Gastrocnemius medialis (tissue), 4 donors: ENCODE measurements at regions not wholly inside any gene's neighbourhood (a gene's known extent, or its start where the extent isn't known, plus 50 kb on each side); places are given as distances from the start of the nearest gene placed in this dataset.
"Not testable (repeated sequence)": the region's sequence is repeated elsewhere in the genome, so short reads cannot be mapped to it uniquely, and the experiment has no call there.

Source experiments
- ATAC-seq, 2 donors: fragments of 150-250 bp; one replicate each; pipeline ENCODE4 v1.9.1; 2016
- DNase-seq, 2 donors: peaks; one replicate each; pipeline ENCODE4 v3.0.0-alpha.2; 2019
- H3K27ac ChIP-seq, 4 donors: fragments of 200-600 bp; sonication (generic); 1 replicate in 1 of 4; 2 replicates in 3 of 4; pipeline ENCODE4 v1.5.1; 2016 to 2018; ENCODE audit warnings: mild to moderate bottlenecking in 2 of 4, moderate library complexity in 1 of 4
- H3K27me3 ChIP-seq, 3 donors: fragments of 200-600 bp; sonication (generic) in 2 of 3; 1 replicate in 1 of 3; 2 replicates in 2 of 3; pipeline versions ENCODE4 v1.5.1 to v1.6.0; 2016 to 2019; ENCODE audit warnings: mild to moderate bottlenecking in 1 of 3, moderate library complexity in 1 of 3
- H3K36me3 ChIP-seq, 2 donors: fragments of 200-600 bp; sonication (generic) in 1 of 2; one replicate each; pipeline ENCODE4 v1.5.1; 2017 to 2018
- H3K4me1 ChIP-seq, 2 donors: fragments of 200-600 bp; sonication (generic) in 1 of 2; one replicate each; pipeline ENCODE4 v1.5.1; 2016 to 2017; ENCODE audit warnings: mild to moderate bottlenecking in 2 of 2
- H3K4me3 ChIP-seq, 4 donors: fragments of 200-600 bp; sonication (generic) in 3 of 4; 1 replicate in 1 of 4; 2 replicates in 3 of 4; pipeline ENCODE4 v1.5.1; 2016 to 2019; ENCODE audit warnings: mild to moderate bottlenecking in 2 of 4
- H3K9me3 ChIP-seq, 3 donors: fragments of 200-600 bp; sonication (generic) in 2 of 3; 1 replicate in 1 of 3; 2 replicates in 2 of 3; pipeline ENCODE4 v1.5.1; 2016 to 2019
- CTCF ChIP-seq, 5 experiments: fragments of 450-650 bp in 3 of 5; fragments of 200-600 bp in 2 of 5; sonication (generic) in 2 of 5; IDR thresholded peaks in 4 of 5; conservative IDR thresholded peaks in 1 of 5; 1 replicate in 4 of 5; 2 replicates in 1 of 5; pipeline ENCODE4 v1.5.1; 2016 to 2019; ENCODE audit warnings: antibody characterized with exemption in 5 of 5, mild to moderate bottlenecking in 3 of 5, moderate library complexity in 3 of 5
- POLR2A ChIP-seq, 2 donors: fragments of 450-650 bp; IDR thresholded peaks; one replicate each; pipeline ENCODE4 v1.6.1; 2017; ENCODE audit warnings: antibody characterized with exemption in 2 of 2, mild to moderate bottlenecking in 2 of 2, moderate library complexity in 2 of 2
- in situ Hi-C, 4 donors: fragments of 200-750 bp; cut with MboI; loops; one replicate each; pipeline versions ENCODE4 v1.15.0 to v1.8.0; 2017; ENCODE audit warnings: low sequenced_read_pairs in 4 of 4
- intact Hi-C: fragments of 100-400 bp; cut with DNase I; formaldehyde crosslinking; loops from one replicate; pipeline ENCODE4 v1.15.1; 2023; ENCODE audit warnings: low total_unique reads

- DNase-seq, result no peak
- Histone ChIP-seq H3K4me1 (no peaks in the 10 kb centered on the region), H3K4me3 (no peak overlapping the region), H3K9me3 (no peaks in the 10 kb centered on the region), H3K27me3 (no peaks in the 10 kb centered on the region), H3K27ac (no peak overlapping the region), H3K36me3 (no peaks in the 10 kb centered on the region)
- intact Hi-C loops, result no loop called here
- no peak for ATAC-seq
- TF ChIP-seq CTCF (IDR thresholded peaks at IDR 0.05 in 4 of 5, conservative IDR thresholded peaks at IDR 0.05 in 1 of 5) (no peak), POLR2A (IDR thresholded peaks at IDR 0.05) (no peak)
- in situ Hi-C loops, result no loop called here
Observed at GRCh38 chr2:16222326-16222725, 282.0 kb downstream of the MYCN start.

GRCh38 chr2:16221461-16222010 lies 281.2 kb downstream of the MYCN start:
- no peak overlapping the region for H3K4me3 ChIP-seq
- no peak overlapping the region for H3K27ac ChIP-seq
- no peaks in the 10 kb centered on the region for H3K9me3 ChIP-seq
- no peaks in the 10 kb centered on the region for H3K27me3 ChIP-seq
- TF ChIP-seq POLR2A (IDR thresholded peaks at IDR 0.05) (no peak), CTCF (IDR thresholded peaks at IDR 0.05 in 4 of 5, conservative IDR thresholded peaks at IDR 0.05 in 1 of 5) (no peak)
- in situ Hi-C loops (no loop called here), intact Hi-C loops (no loop called here)
- no peak for ATAC-seq
- no peaks in the 10 kb centered on the region for H3K4me1 ChIP-seq
- no peak for DNase-seq
- no peaks in the 10 kb centered on the region for H3K36me3 ChIP-seq

GRCh38 chr2:16219292-16219975 lies 279.1 kb downstream of the MYCN start:
- no peak for TF ChIP-seq POLR2A (IDR thresholded peaks at IDR 0.05)
- in situ Hi-C loops (no loop called here), intact Hi-C loops (no loop called here)

GRCh38 chr2:16218625-16219024 lies 278.3 kb downstream of the MYCN start:
- ATAC-seq (no peak), DNase-seq (no peak)
- H3K4me1 ChIP-seq, result no peaks in the 10 kb centered on the region
- no peaks in the 10 kb centered on the region for H3K9me3 ChIP-seq
- H3K4me3 ChIP-seq, result no peak overlapping the region
- no peaks in the 10 kb centered on the region for H3K27me3 ChIP-seq
- TF ChIP-seq CTCF (IDR thresholded peaks at IDR 0.05 in 4 of 5, conservative IDR thresholded peaks at IDR 0.05 in 1 of 5), result no peak
- TF ChIP-seq POLR2A (IDR thresholded peaks at IDR 0.05), result no peak
- in situ Hi-C loops, result no loop called here
- intact Hi-C loops, result no loop called here
- no peak overlapping the region for H3K27ac ChIP-seq
- H3K36me3 ChIP-seq, result no peaks in the 10 kb centered on the region

More at GRCh38 chr2:16219292-16219975, 279.1 kb downstream of the MYCN start:
- no peak for ATAC-seq
- Histone ChIP-seq H3K27me3 (no peaks in the 10 kb centered on the region), H3K4me1 (no peaks in the 10 kb centered on the region), H3K4me3 (no peak overlapping the region), H3K9me3 (no peaks in the 10 kb centered on the region), H3K36me3 (no peaks in the 10 kb centered on the region), H3K27ac (no peak overlapping the region)
- DNase-seq, result no peak

- no peaks in the 10 kb centered on the region for H3K9me3 ChIP-seq
- H3K27ac ChIP-seq, result no peak overlapping the region
- no peak for ATAC-seq
- no peaks in the 10 kb centered on the region for H3K36me3 ChIP-seq
- no peak for TF ChIP-seq CTCF (IDR thresholded peaks at IDR 0.05 in 4 of 5, conservative IDR thresholded peaks at IDR 0.05 in 1 of 5)
- no peak for TF ChIP-seq POLR2A (IDR thresholded peaks at IDR 0.05)
- intact Hi-C loops (no loop called here), in situ Hi-C loops (no loop called here)
- H3K4me1 ChIP-seq, result no peaks in the 10 kb centered on the region
- no peak overlapping the region for H3K4me3 ChIP-seq
- no peaks in the 10 kb centered on the region for H3K27me3 ChIP-seq
- no peak for DNase-seq
Observed at GRCh38 chr2:16218161-16218560, 277.8 kb downstream of the MYCN start.

- H3K27me3 ChIP-seq, H3K36me3 ChIP-seq, H3K4me3 ChIP-seq, DNase-seq, intact Hi-C loops, in situ Hi-C loops, ATAC-seq, H3K27ac ChIP-seq, H3K9me3 ChIP-seq, H3K4me1 ChIP-seq: not testable (repeated sequence)
Observed at GRCh38 chr2:16217741-16218140, 277.4 kb downstream of the MYCN start.
